SK-N-SH (cell line): ENCODE measurements at regions not wholly inside any gene's neighbourhood (a gene's known extent, or its start where the extent isn't known, plus 50 kb on each side); places are given as distances from the start of the nearest gene placed in this dataset.

Source experiments
- CHD2 ChIP-seq: fragments of 150-350 bp; IDR thresholded peaks from 2 replicates; pipeline ENCODE4 v1.6.1; 2018; ENCODE audit warnings: low read length; ENCODE audit not compliant: partially characterized antibody
- CTCF ChIP-seq: fragments of 200-600 bp; sonication (generic); IDR thresholded peaks from 2 replicates; pipeline ENCODE4 v1.6.1; 2017; ENCODE audit warnings: antibody characterized with exemption, mild to moderate bottlenecking, moderate library complexity
- FOXJ3 ChIP-seq: sonication (generic); formaldehyde crosslinking; IDR thresholded peaks from 2 replicates; pipeline ENCODE4 v1.5.1; 2020; ENCODE audit warnings: mild to moderate bottlenecking, missing genetic modification reagents
- MXI1 ChIP-seq: IDR thresholded peaks from 2 replicates; pipeline ENCODE4 v1.6.1; 2012; ENCODE audit warnings: mild to moderate bottlenecking, low read depth, low read length, improper control_type of control experiment
- REST ChIP-seq: IDR thresholded peaks from 2 replicates; pipeline ENCODE4 v1.6.1; 2012; ENCODE audit warnings: mild to moderate bottlenecking, low read depth, low read length, moderate library complexity

DNA sequence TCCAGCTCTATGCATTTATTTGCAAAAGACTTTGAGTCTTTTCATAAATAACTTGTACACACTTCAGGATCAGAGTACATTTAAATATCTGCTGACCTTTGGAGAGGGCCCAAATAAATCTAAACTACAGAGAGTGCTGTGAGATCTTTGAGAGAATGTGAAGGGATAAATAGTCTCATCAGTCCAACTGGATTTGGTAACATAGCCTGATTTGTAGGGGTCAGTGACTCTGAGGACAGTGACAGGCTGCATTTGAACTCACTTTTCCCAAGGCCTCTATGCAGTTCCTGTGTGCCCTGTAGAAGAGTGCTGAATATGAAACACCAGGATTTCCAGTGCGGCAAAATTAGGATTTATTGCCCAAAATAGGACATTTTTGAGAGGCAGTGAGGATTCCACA lies 136.2 kb downstream of the ZPLD1 start:
- no peak for TF ChIP-seq CTCF
- no peak for TF ChIP-seq CHD2
- TF ChIP-seq MXI1, result no peak
- TF ChIP-seq REST, result no peak
- no peak for TF ChIP-seq FOXJ3 (CRISPR knock-in tag)
